ENCODE measurements at regions not wholly inside any gene's neighbourhood (a gene's known extent, or its start where the extent isn't known, plus 50 kb on each side); places are given as distances from the start of the nearest gene placed in this dataset.

DNA sequence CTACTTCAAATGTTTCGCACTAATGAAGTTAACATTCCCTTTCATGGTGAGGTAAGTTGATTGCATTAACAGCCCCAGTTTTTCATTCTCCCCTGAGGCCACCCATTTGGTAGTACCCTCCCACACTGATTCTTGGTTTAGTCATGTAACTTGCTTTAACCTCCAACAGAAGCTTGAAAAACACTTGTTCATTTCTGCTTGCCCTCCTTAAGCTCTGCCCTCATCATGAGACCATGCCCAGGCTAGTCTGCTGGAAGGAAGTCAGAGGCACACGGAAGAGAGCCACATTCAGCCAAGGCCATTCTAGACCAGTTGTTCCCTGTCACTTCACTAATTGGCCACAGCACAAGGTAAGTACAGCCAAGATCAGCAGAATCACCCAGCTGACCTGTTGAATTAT is 50.7 kb upstream of the CD44 start:
- no peaks in the 10 kb centered on the region for H3K27me3 ChIP-seq (ENCODE audit: insufficient read depth, poor library complexity, severe bottlenecking)
- TF ChIP-seq, protein P1, sequence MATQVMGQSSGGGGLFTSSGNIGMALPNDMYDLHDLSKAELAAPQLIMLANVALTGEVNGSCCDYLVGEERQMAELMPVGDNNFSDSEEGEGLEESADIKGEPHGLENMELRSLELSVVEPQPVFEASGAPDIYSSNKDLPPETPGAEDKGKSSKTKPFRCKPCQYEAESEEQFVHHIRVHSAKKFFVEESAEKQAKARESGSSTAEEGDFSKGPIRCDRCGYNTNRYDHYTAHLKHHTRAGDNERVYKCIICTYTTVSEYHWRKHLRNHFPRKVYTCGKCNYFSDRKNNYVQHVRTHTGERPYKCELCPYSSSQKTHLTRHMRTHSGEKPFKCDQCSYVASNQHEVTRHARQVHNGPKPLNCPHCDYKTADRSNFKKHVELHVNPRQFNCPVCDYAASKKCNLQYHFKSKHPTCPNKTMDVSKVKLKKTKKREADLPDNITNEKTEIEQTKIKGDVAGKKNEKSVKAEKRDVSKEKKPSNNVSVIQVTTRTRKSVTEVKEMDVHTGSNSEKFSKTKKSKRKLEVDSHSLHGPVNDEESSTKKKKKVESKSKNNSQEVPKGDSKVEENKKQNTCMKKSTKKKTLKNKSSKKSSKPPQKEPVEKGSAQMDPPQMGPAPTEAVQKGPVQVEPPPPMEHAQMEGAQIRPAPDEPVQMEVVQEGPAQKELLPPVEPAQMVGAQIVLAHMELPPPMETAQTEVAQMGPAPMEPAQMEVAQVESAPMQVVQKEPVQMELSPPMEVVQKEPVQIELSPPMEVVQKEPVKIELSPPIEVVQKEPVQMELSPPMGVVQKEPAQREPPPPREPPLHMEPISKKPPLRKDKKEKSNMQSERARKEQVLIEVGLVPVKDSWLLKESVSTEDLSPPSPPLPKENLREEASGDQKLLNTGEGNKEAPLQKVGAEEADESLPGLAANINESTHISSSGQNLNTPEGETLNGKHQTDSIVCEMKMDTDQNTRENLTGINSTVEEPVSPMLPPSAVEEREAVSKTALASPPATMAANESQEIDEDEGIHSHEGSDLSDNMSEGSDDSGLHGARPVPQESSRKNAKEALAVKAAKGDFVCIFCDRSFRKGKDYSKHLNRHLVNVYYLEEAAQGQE (IDR thresholded peaks at IDR 0.05; ENCODE audit: insufficient replicate concordance, low read depth) = no peak
- TF ChIP-seq, protein P2, sequence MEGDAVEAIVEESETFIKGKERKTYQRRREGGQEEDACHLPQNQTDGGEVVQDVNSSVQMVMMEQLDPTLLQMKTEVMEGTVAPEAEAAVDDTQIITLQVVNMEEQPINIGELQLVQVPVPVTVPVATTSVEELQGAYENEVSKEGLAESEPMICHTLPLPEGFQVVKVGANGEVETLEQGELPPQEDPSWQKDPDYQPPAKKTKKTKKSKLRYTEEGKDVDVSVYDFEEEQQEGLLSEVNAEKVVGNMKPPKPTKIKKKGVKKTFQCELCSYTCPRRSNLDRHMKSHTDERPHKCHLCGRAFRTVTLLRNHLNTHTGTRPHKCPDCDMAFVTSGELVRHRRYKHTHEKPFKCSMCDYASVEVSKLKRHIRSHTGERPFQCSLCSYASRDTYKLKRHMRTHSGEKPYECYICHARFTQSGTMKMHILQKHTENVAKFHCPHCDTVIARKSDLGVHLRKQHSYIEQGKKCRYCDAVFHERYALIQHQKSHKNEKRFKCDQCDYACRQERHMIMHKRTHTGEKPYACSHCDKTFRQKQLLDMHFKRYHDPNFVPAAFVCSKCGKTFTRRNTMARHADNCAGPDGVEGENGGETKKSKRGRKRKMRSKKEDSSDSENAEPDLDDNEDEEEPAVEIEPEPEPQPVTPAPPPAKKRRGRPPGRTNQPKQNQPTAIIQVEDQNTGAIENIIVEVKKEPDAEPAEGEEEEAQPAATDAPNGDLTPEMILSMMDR (IDR thresholded peaks at IDR 0.05; ENCODE audit: insufficient read depth, low read length) = no peak
- no peak for TF ChIP-seq POLR2AphosphoS5 (IDR thresholded peaks at IDR 0.05; ENCODE audit: low read depth)
- TF ChIP-seq SPI1 (IDR thresholded peaks at IDR 0.05; ENCODE audit: borderline replicate concordance, low read depth) = no peak
- no peak for TF ChIP-seq GABPA (IDR thresholded peaks at IDR 0.05; ENCODE audit: low read depth)
- no peak overlapping the region for H3K4me3 ChIP-seq (replicated peaks; ENCODE audit: insufficient read depth, low read length)
- DNase-seq (ENCODE audit: low read depth in 1 of 2, low spot score in 1 of 2) = no peak
- H3K27ac ChIP-seq (replicated peaks) = peak overlapping the region; percentile 8

DNA sequence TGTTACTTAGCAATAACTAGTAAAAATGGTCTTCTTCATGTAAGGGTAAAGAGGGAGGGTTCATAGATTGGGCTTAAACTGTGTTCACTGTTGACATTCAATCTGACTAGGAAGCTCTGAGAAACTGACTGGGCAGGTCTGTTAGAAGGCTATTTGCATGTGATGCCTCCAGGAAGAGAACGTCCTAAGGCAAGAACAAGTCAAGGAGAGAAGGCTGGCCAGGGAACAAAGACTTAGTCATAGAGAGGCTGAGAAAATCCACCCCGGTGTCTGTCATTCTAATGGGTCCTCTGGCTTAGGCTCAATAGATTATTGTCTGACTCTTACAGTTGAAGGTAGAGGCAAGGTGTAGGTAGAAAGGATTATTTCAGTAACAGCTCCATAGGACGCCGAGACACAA is 50.3 kb upstream of the CD44 start:
- Histone ChIP-seq H3K27ac (replicated peaks) (peak overlapping the region; percentile 8), H3K4me3 (replicated peaks; ENCODE audit: insufficient read depth, low read length) (no peak overlapping the region), H3K27me3 (ENCODE audit: insufficient read depth, poor library complexity, severe bottlenecking) (no peaks in the 10 kb centered on the region)
- DNase-seq (ENCODE audit: low read depth in 1 of 2, low spot score in 1 of 2) = no peak
- no peak for TF ChIP-seq SPI1 (IDR thresholded peaks at IDR 0.05; ENCODE audit: borderline replicate concordance, low read depth)
- TF ChIP-seq, protein P2 (IDR thresholded peaks at IDR 0.05; ENCODE audit: insufficient read depth, low read length) = no peak
- TF ChIP-seq POLR2AphosphoS5 (IDR thresholded peaks at IDR 0.05; ENCODE audit: low read depth) = no peak
- TF ChIP-seq GABPA (IDR thresholded peaks at IDR 0.05; ENCODE audit: low read depth) = no peak
- TF ChIP-seq, protein P1 (IDR thresholded peaks at IDR 0.05; ENCODE audit: insufficient replicate concordance, low read depth) = no peak
